ENCODE measurements at regions not wholly inside any gene's neighbourhood (a gene's known extent, or its start where the extent isn't known, plus 50 kb on each side); places are given as distances from the start of the nearest gene placed in this dataset.
"Not testable (repeated sequence)": the region's sequence is repeated elsewhere in the genome, so short reads cannot be mapped to it uniquely, and the experiment has no call there.

- Histone ChIP-seq H3K9me3 (no peaks in the 10 kb centered on the region), H3K27ac (no peak overlapping the region), H3K27me3 (replicated peaks; ENCODE audit: insufficient read depth) (no peaks in the 10 kb centered on the region), H3K36me3 (no peaks in the 10 kb centered on the region), H3K4me1 (ENCODE audit: control insufficient read depth in 1 of 2, low read depth in 2 of 2) (no peaks in the 10 kb centered on the region), H3K4me3 (no peak overlapping the region)
- DNase-seq (ENCODE audit: low spot score) (no peak), ATAC-seq (ENCODE audit: insufficient number of reproducible peaks, low FRiP score, low read depth) (no peak)
- TF ChIP-seq CTCF (IDR thresholded peaks at IDR 0.05): no peak
Measured at GRCh38 chr10:56178210-56178609, 182.8 kb downstream of the ZWINT start.

GRCh38 chr10:56155091-56155513, 206.0 kb downstream of the ZWINT start:
- H3K27me3 ChIP-seq (replicated peaks; ENCODE audit: insufficient read depth); H3K9me3 ChIP-seq; ATAC-seq (ENCODE audit: insufficient number of reproducible peaks, low FRiP score, low read depth); H3K27ac ChIP-seq; H3K4me3 ChIP-seq; H3K36me3 ChIP-seq; DNase-seq (ENCODE audit: low spot score); H3K4me1 ChIP-seq (ENCODE audit: control insufficient read depth in 1 of 2, low read depth in 2 of 2): not testable (repeated sequence)

- Histone ChIP-seq H3K36me3 (no peaks in the 10 kb centered on the region), H3K4me1 (ENCODE audit: control insufficient read depth in 1 of 2, low read depth in 2 of 2) (no peaks in the 10 kb centered on the region), H3K27ac (no peak overlapping the region), H3K9me3 (no peaks in the 10 kb centered on the region), H3K27me3 (replicated peaks; ENCODE audit: insufficient read depth) (no peaks in the 10 kb centered on the region), H3K4me3 (no peak overlapping the region)
- TF ChIP-seq CTCF (IDR thresholded peaks at IDR 0.05): no peak
- no peak for DNase-seq (ENCODE audit: low spot score)
- ATAC-seq (ENCODE audit: insufficient number of reproducible peaks, low FRiP score, low read depth): no peak
Measured at GRCh38 chr10:56146806-56147205, 214.3 kb downstream of the ZWINT start.

- Histone ChIP-seq H3K27ac (no peak overlapping the region), H3K4me1 (ENCODE audit: control insufficient read depth in 1 of 2, low read depth in 2 of 2) (no peaks in the 10 kb centered on the region), H3K4me3 (no peak overlapping the region), H3K27me3 (replicated peaks; ENCODE audit: insufficient read depth) (no peaks in the 10 kb centered on the region), H3K9me3 (no peaks in the 10 kb centered on the region), H3K36me3 (no peaks in the 10 kb centered on the region)
- ATAC-seq (ENCODE audit: insufficient number of reproducible peaks, low FRiP score, low read depth) (no peak), DNase-seq (ENCODE audit: low spot score) (no peak)
- no peak for TF ChIP-seq CTCF (IDR thresholded peaks at IDR 0.05)
Measured at GRCh38 chr10:56142092-56142728, 218.8 kb downstream of the ZWINT start.

GRCh38 chr10:56139405-56139804, 221.7 kb downstream of the ZWINT start:
- Histone ChIP-seq H3K4me1 (ENCODE audit: control insufficient read depth in 1 of 2, low read depth in 2 of 2) (no peaks in the 10 kb centered on the region), H3K27ac (no peak overlapping the region), H3K36me3 (no peaks in the 10 kb centered on the region), H3K4me3 (no peak overlapping the region), H3K9me3 (no peaks in the 10 kb centered on the region), H3K27me3 (replicated peaks; ENCODE audit: insufficient read depth) (no peaks in the 10 kb centered on the region)
- ATAC-seq (ENCODE audit: insufficient number of reproducible peaks, low FRiP score, low read depth) (no peak), DNase-seq (ENCODE audit: low spot score) (no peak)
- TF ChIP-seq CTCF (IDR thresholded peaks at IDR 0.05): no peak

GRCh38 chr10:56135828-56136227, 225.2 kb downstream of the ZWINT start:
- no peaks in the 10 kb centered on the region for H3K4me1 ChIP-seq (ENCODE audit: control insufficient read depth in 1 of 2, low read depth in 2 of 2)
- no peak for DNase-seq (ENCODE audit: low spot score)
- H3K27ac ChIP-seq: no peak overlapping the region
- H3K36me3 ChIP-seq: no peaks in the 10 kb centered on the region
- TF ChIP-seq CTCF (IDR thresholded peaks at IDR 0.05): no peak
- no peaks in the 10 kb centered on the region for H3K9me3 ChIP-seq
- no peak overlapping the region for H3K4me3 ChIP-seq
- H3K27me3 ChIP-seq (replicated peaks; ENCODE audit: insufficient read depth): no peaks in the 10 kb centered on the region
- ATAC-seq (ENCODE audit: insufficient number of reproducible peaks, low FRiP score, low read depth): no peak
